H1 (cell line): ENCODE measurements at regions not wholly inside any gene's neighbourhood (a gene's known extent, or its start where the extent isn't known, plus 50 kb on each side); places are given as distances from the start of the nearest gene placed in this dataset.
"Not testable (repeated sequence)": the region's sequence is repeated elsewhere in the genome, so short reads cannot be mapped to it uniquely, and the experiment has no call there.

Experiments
- CTCF ChIA-PET: fragments of 300-600 bp; sonication (Branson Sonifier 250); formaldehyde crosslinking; loops from one replicate; lab custom pipeline; 2021; ENCODE audit not compliant: partially characterized antibody; lab: Charles Lee
- POLR2A ChIA-PET: fragments of 300-600 bp; sonication (Branson Sonifier 250); formaldehyde crosslinking; loops from one replicate; lab custom pipeline; 2021; ENCODE audit warnings: inconsistent platforms; ENCODE audit not compliant: partially characterized antibody; lab: Charles Lee
- DNase-seq, 2 experiments: peaks; one replicate each; pipeline versions ENCODE4 v3.0.0 to v3.0.0-alpha.2; 2010 to 2022; ENCODE audit warnings: low spot score in 2 of 2, low read depth in 1 of 2, mixed read lengths in 1 of 2
- FAIRE-seq: peaks from 2 replicates; lab custom pipeline; 2011; peaks lifted over from hg19 to GRCh38; lab: Jason Lieb, UNC
- H2AFZ ChIP-seq: 2 replicates; pipeline ENCODE4 v1.8.1; 2012; ENCODE audit warnings: low read length, inconsistent platforms
- H2AK5ac ChIP-seq: 2 replicates; pipeline ENCODE4 v1.6.1; 2013; ENCODE audit warnings: low read depth, low read length
- H2BK120ac ChIP-seq: replicated peaks from 2 replicates; pipeline ENCODE3; 2013; ENCODE audit warnings: low read depth, low read length, inconsistent platforms
- H2BK12ac ChIP-seq: 2 replicates; pipeline ENCODE4 v1.6.1; 2013; ENCODE audit warnings: low read depth, low read length
- H2BK15ac ChIP-seq: 2 replicates; pipeline ENCODE4 v1.6.1; 2013; ENCODE audit warnings: low read length
- H2BK20ac ChIP-seq: 2 replicates; pipeline ENCODE4 v1.6.1; 2013; ENCODE audit warnings: low read length
- H2BK5ac ChIP-seq: 2 replicates; pipeline ENCODE4 v1.6.1; 2013; ENCODE audit warnings: low read depth, low read length
- H3K14ac ChIP-seq: 2 replicates; pipeline ENCODE4 v1.6.1; 2013; ENCODE audit warnings: inconsistent platforms; ENCODE audit not compliant: insufficient read length
- H3K18ac ChIP-seq: 2 replicates; pipeline ENCODE4 v1.6.1; 2013; ENCODE audit warnings: low read length; ENCODE audit errors: extremely low read depth
- H3K23ac ChIP-seq: 2 replicates; pipeline ENCODE4 v1.6.1; 2013; ENCODE audit warnings: inconsistent platforms; ENCODE audit not compliant: insufficient read length
- H3K23me2 ChIP-seq: 2 replicates; pipeline ENCODE4 v1.6.1; 2013; ENCODE audit warnings: low read depth, low read length
- H3K27ac ChIP-seq: 2 replicates; pipeline ENCODE4 v1.6.1; 2011; ENCODE audit warnings: low read depth, low read length, inconsistent platforms
- H3K27me3 ChIP-seq, 4 experiments: replicated peaks in 1 of 4; 1 replicate in 1 of 4; 2 replicates in 3 of 4; pipeline versions ENCODE4 v1.6.1 to v1.8.1; 2011 to 2013; ENCODE audit warnings: low read length in 3 of 4, mild to moderate bottlenecking in 3 of 4, inconsistent platforms in 2 of 4, mixed read lengths in 2 of 4, moderate library complexity in 1 of 4; ENCODE audit not compliant: control insufficient read depth in 3 of 4, insufficient read depth in 3 of 4; ENCODE audit errors: extremely low read depth in 1 of 4
- H3K36me3 ChIP-seq, 4 experiments: 2 replicates each; pipeline versions ENCODE4 v1.6.1 to v1.8.1; 2011 to 2013; ENCODE audit warnings: mild to moderate bottlenecking in 4 of 4, low read length in 3 of 4, moderate library complexity in 2 of 4, control low read depth in 1 of 4, inconsistent platforms in 1 of 4; ENCODE audit not compliant: insufficient read depth in 4 of 4, control insufficient read depth in 2 of 4
- H3K4ac ChIP-seq: replicated peaks from 2 replicates; pipeline ENCODE3; 2013; ENCODE audit warnings: low read length, low read depth, mixed read lengths, inconsistent platforms; ENCODE audit not compliant: insufficient read length
- H3K4me1 ChIP-seq, 4 experiments: replicated peaks in 1 of 4; 1 replicate in 1 of 4; 2 replicates in 3 of 4; pipeline versions ENCODE4 v1.6.1 to v1.8.1; 2011 to 2013; ENCODE audit warnings: low read length in 3 of 4, inconsistent platforms in 2 of 4, mixed read lengths in 1 of 4; ENCODE audit not compliant: insufficient read depth in 4 of 4, control insufficient read depth in 3 of 4
- H3K4me2 ChIP-seq, 2 experiments: 2 replicates each; pipeline versions ENCODE4 v1.6.1 to v1.8.1; 2011 to 2013; ENCODE audit warnings: low read depth in 2 of 2, low read length in 2 of 2, control low read depth in 1 of 2, inconsistent platforms in 1 of 2, mild to moderate bottlenecking in 1 of 2; ENCODE audit not compliant: insufficient read depth in 1 of 2
- H3K4me3 ChIP-seq, 4 experiments: fragments of 200-600, 300-600 bp in 1 of 4; sonication (generic), shearing (Covaris generic), sonication (Bioruptor Twin) in 1 of 4; 2 replicates each; pipeline versions ENCODE4 v1.5.1 to v1.8.1; 2011 to 2016; ENCODE audit warnings: low read length in 4 of 4, low read depth in 3 of 4, control low read depth in 2 of 4, inconsistent platforms in 2 of 4, mild to moderate bottlenecking in 2 of 4, mixed read lengths in 1 of 4, moderate library complexity in 1 of 4; ENCODE audit not compliant: insufficient read depth in 2 of 4; ENCODE audit errors: extremely low read depth in 1 of 4
- H3K56ac ChIP-seq: replicated peaks from 2 replicates; pipeline ENCODE3; 2013; ENCODE audit warnings: low read depth, mild to moderate bottlenecking, mixed read lengths, low read length, inconsistent platforms; ENCODE audit not compliant: insufficient read length
- H3K79me1 ChIP-seq: 2 replicates; pipeline ENCODE4 v1.6.1; 2013; ENCODE audit warnings: low read depth, low read length, control low read depth
- H3K79me2 ChIP-seq, 2 experiments: 2 replicates each; pipeline versions ENCODE4 v1.6.1 to v1.8.1; 2012 to 2013; ENCODE audit warnings: low read length in 2 of 2, mild to moderate bottlenecking in 2 of 2, inconsistent platforms in 1 of 2; ENCODE audit not compliant: insufficient read depth in 2 of 2, control insufficient read depth in 1 of 2
- H3K9ac ChIP-seq, 4 experiments: replicated peaks in 1 of 4; 1 replicate in 1 of 4; 2 replicates in 3 of 4; pipeline versions ENCODE4 v1.6.1 to v1.8.1; 2011 to 2013; ENCODE audit warnings: low read depth in 3 of 4, low read length in 3 of 4, control low read depth in 2 of 4, mild to moderate bottlenecking in 2 of 4, moderate library complexity in 2 of 4, inconsistent platforms in 1 of 4; ENCODE audit errors: extremely low read depth in 1 of 4
- H3K9me3 ChIP-seq, 2 experiments: 2 replicates each; pipeline versions ENCODE4 v1.6.1 to v1.8.1; 2012 to 2013; ENCODE audit warnings: mild to moderate bottlenecking in 2 of 2, moderate library complexity in 2 of 2, control low read depth in 1 of 2, inconsistent platforms in 1 of 2, low read depth in 1 of 2, low read length in 1 of 2, mixed read lengths in 1 of 2; ENCODE audit not compliant: insufficient read depth in 2 of 2
- H4K20me1 ChIP-seq, 2 experiments: replicated peaks in 1 of 2; 2 replicates each; pipeline versions ENCODE3 to v1.8.1; 2011 to 2013; ENCODE audit warnings: inconsistent platforms in 2 of 2, low read length in 2 of 2, mild to moderate bottlenecking in 1 of 2; ENCODE audit not compliant: insufficient read depth in 2 of 2, control insufficient read depth in 1 of 2
- H4K5ac ChIP-seq: 2 replicates; pipeline ENCODE4 v1.6.1; 2013; ENCODE audit warnings: low read length, low read depth, mixed read lengths, inconsistent platforms; ENCODE audit not compliant: insufficient read length
- H4K8ac ChIP-seq: 2 replicates; pipeline ENCODE4 v1.8.0; 2013; ENCODE audit warnings: mild to moderate bottlenecking, moderate library complexity, low read length, inconsistent platforms; ENCODE audit not compliant: insufficient read depth; ENCODE audit errors: extremely low read depth
- H4K91ac ChIP-seq: replicated peaks from 2 replicates; pipeline ENCODE3; 2013; ENCODE audit warnings: low read length, mixed read lengths, inconsistent platforms; ENCODE audit not compliant: insufficient read length
- WGBS, 2 experiments: shearing (Covaris generic) in 1 of 2; methylation state at CpG; one replicate each; pipeline versions ENCODE4 v1.1.6 to v1.1.7; 2013 to 2015; ENCODE audit warnings: low lambda C conversion rate in 2 of 2, mixed read lengths in 2 of 2, inconsistent platforms in 1 of 2, low coverage in 1 of 2, missing lambda C conversion rate in 1 of 2; ENCODE audit not compliant: insufficient replicate concordance in 2 of 2, insufficient coverage in 1 of 2, insufficient read length in 1 of 2; ENCODE audit errors: extremely low coverage in 1 of 2, missing lambda C conversion rate in 1 of 2; 5-methylcytosine and 5-hydroxymethylcytosine counted together

GRCh38 chr2:87653373-87653772 is 94.5 kb upstream of the PLGLB2 start:
- H3K4ac ChIP-seq, FAIRE-seq, H3K9me3 ChIP-seq, H4K5ac ChIP-seq, H4K20me1 ChIP-seq, H2BK12ac ChIP-seq, H3K4me2 ChIP-seq, H2AK5ac ChIP-seq, H3K36me3 ChIP-seq, H2BK5ac ChIP-seq, CTCF ChIA-PET, H3K9ac ChIP-seq, H3K14ac ChIP-seq, H3K79me1 ChIP-seq, H3K79me2 ChIP-seq, H3K4me1 ChIP-seq, H2BK120ac ChIP-seq, H3K27me3 ChIP-seq, DNase-seq, H3K18ac ChIP-seq, POLR2A ChIA-PET, H3K23me2 ChIP-seq, H4K91ac ChIP-seq, H3K56ac ChIP-seq, H2BK15ac ChIP-seq, H3K4me3 ChIP-seq, H3K23ac ChIP-seq, H2BK20ac ChIP-seq, H3K27ac ChIP-seq, H4K8ac ChIP-seq, H2AFZ ChIP-seq: not testable (repeated sequence)

DNA sequence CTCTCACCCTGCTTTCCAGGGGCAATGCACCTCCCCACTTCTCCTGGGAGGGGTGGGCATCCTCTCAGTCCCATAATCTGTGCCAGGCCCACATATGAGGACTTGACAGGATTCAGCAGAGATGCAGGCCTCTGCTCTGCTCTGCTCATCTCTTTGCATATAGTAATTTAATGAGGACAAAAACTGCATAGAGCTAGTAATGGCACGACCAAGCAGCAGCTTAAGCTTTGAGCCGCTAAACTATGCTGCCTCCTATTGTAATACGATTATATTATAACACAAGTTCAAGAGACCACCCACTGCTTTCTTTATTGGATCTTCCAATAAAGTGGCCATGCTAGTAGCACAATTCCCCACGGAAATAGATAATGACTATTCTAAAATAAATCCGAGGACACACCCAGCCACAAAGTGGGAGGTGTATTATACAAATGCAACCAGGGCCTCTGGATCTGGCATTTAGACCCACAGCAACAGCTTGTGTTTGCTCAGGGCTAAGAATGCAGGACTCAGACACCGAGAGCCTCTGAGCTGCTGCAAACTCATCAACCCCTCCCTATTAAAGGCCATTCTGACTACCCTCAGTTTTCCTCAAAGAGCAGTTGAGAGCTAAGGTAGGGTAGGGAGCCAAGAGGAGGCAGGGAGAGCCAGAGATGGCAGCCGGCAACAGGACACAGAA is 93.6 kb upstream of the PLGLB2 start:
- H2BK12ac ChIP-seq, H2AK5ac ChIP-seq, H3K27ac ChIP-seq, H3K36me3 ChIP-seq, H3K9ac ChIP-seq, H3K4me1 ChIP-seq, FAIRE-seq, DNase-seq, H4K8ac ChIP-seq, H2BK5ac ChIP-seq, H4K5ac ChIP-seq, H3K27me3 ChIP-seq, H3K4me2 ChIP-seq, H2AFZ ChIP-seq, H3K79me2 ChIP-seq, H4K20me1 ChIP-seq, H3K56ac ChIP-seq, CTCF ChIA-PET, POLR2A ChIA-PET, H2BK15ac ChIP-seq, H3K23me2 ChIP-seq, H3K23ac ChIP-seq, H3K9me3 ChIP-seq, H3K4ac ChIP-seq, H2BK120ac ChIP-seq, H3K14ac ChIP-seq, H3K79me1 ChIP-seq, H2BK20ac ChIP-seq, H4K91ac ChIP-seq, H3K4me3 ChIP-seq, H3K18ac ChIP-seq: not testable (repeated sequence)
- 93% methylated on average over 5 of the region's 7 CpGs; no CpG with 5 or more reads in 1 of the 2 experiments for WGBS, 2 experiments
